Amygdala (tissue), 56 donors: ENCODE measurements at regions not wholly inside any gene's neighbourhood (a gene's known extent, or its start where the extent isn't known, plus 50 kb on each side); places are given as distances from the start of the nearest gene placed in this dataset.
A peak's percentile ranks its signal among the peaks of the same experiment; 100 is the strongest.
"Not testable (repeated sequence)": the region's sequence is repeated elsewhere in the genome, so short reads cannot be mapped to it uniquely, and the experiment has no call there.

Experiments
- DNase-seq, 56 donors: peaks; one replicate each; lab custom pipeline; 2025; lab: John Stamatoyannopoulos, UW

DNA sequence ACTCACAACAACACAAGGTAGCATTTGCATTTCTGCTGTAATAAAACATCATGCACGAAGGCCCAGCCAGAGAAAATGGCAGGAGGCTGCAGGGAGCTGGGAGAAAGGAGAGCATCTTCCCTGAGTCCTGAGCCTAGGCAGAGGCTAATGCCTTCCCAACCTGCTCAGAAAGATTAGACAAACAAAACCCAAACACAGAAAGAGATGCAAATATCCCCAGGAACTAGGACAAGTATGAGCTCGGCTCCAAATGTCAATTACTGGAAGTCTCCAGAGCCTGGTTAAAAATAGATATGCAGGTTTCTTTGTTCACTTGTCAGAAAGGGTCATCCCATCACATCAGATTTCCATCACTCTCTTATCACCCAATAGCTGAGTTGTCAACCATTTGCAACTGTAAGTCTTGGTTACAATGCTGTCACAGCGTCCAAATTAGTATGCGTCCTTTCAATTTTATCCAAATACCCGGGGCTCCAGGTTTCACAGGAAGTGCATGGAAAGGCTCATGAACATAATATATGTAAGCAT lies 316.5 kb upstream of the CELF2 start:
- DNase-seq = no peak

DNA sequence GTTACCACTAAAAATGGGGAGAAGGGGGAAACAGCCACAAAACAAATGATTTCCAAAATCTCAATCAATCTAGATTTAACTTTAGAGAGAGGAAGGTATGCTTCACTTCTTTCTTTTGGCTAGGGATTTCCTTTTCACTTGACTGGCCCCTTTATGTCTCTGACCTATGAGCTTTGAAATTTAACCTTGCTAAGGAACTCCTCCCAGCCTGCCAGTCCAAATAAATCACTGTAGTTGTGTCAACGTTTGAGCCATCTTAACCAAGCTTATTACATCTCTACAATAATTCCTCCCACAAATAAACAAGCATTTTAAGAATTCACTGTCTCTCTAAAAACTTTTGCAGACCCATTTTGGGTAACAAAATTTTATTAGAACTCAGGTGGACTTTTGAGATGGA lies 315.5 kb upstream of the CELF2 start:
- DNase-seq = no peak

DNA sequence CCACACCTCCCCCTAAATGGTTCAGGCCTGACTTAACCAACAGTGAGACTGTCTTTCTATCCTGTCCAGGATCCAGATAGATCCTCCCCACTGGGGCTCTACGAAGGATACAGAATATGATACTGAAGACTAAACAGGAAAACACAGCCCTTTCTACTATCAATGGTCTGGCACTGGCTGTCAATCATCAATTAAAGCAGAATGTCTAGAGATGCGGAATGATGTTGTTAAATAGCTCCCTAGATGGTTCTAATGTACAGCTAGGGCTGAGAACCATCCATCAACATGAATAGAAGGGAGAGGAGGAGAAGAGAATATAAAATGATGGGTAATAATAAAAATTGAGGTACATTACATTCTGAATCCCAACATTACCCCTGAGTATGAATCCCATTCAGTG lies 314.3 kb upstream of the CELF2 start:
- no peak for DNase-seq

DNA sequence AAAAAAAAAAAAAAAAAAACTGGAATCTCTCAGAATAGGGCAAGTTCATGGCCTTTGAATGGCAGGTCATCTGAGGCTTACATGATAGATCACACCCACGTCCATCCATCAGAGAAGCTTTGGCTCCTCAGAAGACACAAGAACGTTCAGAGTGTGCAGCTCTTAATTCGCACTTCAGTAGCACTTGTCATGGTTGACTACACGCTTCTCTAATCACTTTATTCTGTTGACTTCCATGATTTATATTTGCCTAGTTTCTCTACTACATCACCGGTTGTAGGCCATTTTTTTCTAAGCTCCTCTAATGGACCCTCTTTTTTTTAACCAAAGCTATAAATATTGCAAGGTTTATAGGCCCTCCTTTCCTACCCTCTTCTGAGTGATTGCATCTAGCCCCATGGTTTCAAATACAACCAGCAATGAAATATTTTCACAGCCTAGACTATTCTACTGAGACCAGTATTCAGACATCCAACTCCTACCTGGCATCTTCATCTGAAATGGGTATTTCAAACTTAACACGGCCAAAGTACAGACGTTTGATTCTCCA lies 305.4 kb upstream of the CELF2 start:
- no peak for DNase-seq

DNA sequence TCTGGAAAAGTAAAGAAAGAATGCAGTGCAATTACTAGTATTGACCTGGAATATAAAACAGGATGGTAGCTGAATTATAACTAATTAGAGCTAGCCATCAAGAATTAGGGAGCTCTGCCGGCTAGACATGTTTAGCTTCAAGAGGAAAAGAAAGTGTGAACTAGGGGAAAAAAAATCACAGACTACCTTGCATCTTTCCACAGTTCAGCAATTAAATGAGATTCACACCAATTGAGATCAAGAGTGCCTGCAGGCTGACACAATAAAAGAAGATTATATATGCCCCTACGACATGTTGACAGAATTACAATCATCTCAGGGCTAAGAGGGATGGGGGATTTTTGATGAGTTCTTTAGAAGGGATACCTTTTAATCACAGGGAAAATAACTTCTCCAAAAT lies 303.3 kb upstream of the CELF2 start:
- DNase-seq = no peak

DNA sequence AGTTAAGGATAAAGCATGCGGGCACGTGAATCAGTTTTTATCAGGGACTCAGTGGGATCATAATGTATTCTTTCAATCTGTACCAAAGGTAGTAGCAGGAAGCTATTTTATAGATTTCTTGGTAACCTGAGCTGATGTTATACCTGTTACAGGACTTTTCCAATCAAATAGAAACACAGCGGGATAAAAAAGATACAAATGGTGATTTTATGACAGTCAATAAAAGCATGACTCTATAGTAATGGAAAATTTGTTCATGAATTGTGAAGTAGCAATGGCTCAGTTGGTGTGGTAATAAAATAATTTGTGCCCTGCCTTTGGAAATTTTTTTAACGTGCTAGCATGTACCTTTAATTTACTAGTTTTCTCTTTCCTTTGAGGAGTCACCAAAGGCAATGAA lies 300.7 kb upstream of the CELF2 start:
- DNase-seq = no peak

DNA sequence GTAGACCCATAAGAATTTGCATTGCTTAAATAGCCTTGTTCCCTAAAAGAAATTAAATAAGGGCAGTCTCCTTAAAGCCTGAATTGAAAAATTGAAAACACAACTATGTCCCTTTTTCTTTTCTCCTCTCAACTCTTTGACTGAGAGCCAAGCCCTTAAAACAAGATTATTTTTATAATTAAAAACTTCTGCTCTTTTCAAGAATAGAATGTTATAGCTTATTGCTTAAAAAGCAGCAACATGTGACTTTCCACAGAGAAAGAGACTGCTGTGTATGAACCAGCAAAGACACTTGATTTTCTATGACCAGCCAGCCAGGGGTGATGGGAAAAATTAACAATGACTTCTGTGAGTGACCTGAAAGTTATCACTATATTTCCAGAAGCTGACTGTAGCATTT lies 295.2 kb upstream of the CELF2 start:
- no peak for DNase-seq

DNA sequence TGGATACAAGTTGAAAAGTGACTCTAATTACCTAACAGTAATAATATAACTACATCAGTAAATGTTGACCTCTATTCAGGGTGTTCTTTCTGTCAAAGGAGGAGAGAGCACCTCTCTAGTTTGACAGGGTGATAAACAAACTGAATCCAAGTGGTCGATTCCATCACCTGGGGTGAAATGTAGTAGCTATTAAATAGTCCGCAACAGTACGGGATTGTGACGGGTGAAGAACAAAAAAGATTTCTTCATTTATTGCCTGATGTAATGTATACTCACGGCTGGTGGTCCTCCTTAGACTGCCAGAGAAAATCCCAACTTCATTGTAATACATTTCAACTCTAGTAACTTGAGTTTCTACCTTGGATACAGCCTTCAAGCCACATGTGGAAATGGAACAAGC lies 292.5 kb upstream of the CELF2 start:
- no peak for DNase-seq

DNA sequence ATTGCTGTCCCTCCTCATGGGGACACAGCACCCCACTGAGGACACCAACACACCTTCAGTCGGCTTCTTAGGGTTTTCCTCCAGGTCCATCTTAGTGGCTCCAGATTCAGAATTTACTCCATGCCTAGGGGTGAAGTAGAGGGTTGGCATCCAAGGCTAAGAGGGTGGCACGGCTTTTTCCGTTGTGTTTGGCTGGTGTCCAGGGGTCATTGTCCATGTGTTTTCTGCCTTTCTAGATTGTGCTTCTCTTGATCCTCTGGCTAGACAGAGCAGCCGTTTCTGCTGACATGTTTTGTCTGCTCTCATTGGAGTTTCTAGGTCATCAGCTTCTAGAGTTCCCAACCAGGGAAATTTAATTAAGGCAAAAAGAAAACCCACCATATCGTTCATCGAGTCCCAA lies 291.6 kb upstream of the CELF2 start:
- no peak for DNase-seq

DNA sequence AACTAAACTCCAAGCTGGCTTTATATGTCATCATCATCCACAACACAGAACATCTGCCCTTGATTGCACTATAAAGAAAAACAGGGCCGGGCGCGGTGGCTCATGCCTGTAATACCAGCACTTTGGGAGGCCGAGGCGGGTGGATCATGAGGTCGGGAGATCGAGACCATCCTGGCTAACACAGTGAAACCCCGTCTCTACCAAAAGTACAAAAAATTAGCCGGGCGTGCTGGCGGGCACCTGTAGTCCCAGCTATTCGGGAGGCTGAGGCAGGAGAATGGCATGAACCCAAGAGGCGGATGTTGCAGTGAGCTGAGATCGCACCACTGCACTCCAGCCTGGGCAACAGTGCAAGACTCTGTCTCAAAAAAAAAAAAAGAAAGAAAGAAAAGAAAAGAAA lies 290.3 kb upstream of the CELF2 start:
- not testable (repeated sequence) for DNase-seq

DNA sequence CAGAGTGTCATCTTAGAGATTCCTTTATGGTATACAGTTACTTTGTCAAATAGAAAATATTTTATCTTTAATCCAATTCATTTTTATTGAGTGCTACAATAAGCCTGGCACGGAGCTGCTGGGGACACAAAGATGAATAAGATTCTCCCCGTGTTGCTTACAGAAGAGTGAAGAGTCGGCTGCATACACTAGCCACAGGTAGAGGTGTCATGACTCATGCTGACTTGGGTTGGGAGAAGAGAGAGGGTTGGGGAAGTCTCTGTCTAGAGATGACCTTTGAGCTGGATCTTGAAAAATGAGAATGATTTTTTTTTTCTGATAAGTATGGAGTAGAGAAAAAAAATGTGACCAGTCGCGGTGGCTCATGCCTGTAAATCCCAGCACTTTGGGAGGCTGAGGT lies 289.9 kb upstream of the CELF2 start:
- DNase-seq = no peak

DNA sequence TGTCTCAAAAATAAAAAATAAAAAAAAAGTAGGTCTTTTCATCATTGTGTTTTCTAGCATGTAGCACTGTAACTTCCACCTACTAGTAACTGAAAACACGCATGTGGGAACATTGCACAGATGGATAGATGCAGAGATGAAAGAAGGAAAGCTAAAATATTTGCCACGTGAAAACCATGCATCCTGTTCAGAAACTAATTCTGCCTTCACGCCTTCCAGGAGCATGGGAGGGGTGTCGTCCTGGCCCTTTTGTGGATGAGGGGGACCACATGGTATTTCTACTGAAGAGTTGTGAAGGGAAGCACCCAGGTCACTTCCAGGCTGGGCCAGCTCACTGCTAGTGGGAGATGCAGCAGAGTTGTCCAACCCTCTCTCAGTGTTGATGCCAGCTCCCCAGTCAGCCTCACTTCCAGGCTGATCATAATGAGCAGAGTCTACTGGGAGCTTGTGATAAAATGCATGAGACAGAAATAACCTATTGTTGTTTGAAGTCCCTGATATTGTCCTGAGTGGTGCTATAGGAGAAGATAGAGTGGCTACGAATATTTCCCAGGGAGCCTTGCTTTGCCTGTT lies 287.1 kb upstream of the CELF2 start:
- no peak for DNase-seq

DNA sequence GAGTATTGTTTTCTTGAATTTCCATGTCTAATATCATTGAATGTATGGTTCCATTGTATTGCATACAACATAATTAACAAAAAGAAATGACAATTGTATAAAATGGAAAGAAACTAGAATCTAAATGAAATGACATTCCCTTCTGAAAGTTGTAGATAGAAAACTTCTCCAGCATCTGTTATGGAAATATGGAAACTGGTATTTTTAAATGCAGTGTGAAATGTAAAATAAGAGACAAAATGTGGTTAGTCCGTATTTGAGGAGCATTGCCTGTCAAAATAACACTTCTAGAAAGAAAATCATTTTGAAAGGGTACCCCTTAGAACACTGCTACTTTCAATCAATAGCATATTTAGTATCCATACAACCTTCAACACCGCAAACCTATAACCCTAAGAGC lies 286.3 kb upstream of the CELF2 start:
- no peak for DNase-seq

DNA sequence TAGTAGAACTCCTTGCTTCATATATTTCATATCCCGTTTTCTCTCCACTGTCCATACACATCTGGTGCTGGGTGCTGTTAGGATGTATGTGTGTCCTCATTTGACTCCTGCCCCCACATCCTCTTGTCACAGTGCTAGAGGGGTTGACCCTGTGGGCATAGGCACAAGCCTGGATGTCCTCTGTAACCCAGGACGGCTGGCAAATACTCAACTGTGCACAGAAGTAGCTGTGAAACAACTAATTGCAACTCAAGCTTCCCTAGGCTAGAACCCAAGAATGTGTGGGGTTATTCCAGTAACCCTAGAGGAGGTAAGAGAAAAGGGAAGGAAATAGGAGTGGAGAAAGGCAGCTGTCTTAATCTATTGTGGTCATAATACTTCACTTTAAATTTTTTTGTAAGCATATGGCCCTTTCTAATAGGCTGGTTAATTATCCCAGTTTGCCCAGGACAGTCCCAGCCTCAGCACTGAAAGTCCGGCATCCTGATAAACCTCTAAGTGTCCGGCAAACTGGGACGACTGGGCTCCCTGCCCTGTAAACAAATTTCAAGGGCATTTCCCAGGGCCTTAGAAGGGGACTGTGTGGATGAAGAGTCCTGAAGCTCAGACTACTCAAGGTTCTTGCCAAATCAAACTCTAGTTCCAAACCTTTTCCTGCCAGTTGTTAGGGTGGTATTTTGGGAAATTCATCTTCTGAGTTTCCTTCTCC lies 283.2 kb upstream of the CELF2 start:
- DNase-seq = peak in 4 of 56 donors; percentile 1 to 14 (median 4)

DNA sequence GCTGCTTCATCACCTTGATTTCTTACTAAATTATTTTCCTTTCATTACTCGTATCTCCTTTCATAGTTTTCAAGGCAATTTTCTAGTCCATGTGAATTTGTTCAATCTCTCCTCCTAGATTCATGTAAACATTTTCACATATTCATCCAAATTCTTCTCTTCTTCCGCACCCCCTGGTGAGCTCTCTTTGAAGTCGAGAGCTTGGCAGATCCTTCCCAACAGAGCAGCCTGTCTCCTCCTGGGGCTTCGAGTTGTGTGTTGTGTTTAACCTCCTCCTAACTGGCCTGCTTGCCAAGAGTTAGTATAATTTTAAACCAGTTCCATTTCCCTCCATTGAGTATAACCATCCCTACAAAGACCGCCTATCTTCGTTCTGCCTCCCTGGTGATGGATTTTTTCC lies 272.4 kb upstream of the CELF2 start:
- DNase-seq = no peak

DNA sequence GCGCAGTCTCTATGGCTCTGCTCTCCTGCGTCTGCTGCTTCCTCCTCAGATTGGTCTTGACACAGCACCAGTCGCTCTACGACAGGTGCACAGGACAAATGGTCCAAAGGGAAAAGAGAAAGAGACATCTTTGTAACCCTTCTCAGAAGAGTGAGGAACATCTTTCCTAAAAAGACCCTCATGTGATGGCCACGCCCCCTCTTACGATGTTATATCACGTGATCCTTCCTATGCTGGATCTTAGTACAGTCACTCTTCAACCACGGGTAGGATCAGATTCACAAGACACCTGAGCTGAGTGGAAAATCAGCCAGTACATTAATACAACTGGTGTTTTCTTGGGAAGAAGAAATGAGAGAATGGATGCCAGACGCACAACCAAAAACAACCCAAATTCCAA lies 262.2 kb upstream of the CELF2 start:
- DNase-seq = no peak

DNA sequence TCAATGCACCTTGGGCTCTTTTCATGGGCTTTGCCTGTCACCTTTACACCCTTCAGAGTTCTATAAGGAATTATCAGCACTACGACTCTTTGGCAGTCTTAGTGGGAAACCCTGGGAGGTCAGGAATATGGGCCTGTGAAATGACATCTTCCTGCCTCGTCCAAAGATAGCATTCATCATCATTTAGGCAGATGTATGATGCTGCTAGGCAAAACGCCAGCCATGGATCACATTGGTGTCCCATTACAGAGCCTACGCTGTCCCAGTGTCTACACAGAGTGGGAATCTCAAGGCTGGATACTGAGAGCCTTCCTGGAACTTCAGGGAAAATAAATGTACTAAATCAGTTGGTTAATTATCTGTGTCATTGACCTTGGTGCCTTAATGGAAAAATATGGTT lies 259.4 kb upstream of the CELF2 start:
- no peak for DNase-seq

DNA sequence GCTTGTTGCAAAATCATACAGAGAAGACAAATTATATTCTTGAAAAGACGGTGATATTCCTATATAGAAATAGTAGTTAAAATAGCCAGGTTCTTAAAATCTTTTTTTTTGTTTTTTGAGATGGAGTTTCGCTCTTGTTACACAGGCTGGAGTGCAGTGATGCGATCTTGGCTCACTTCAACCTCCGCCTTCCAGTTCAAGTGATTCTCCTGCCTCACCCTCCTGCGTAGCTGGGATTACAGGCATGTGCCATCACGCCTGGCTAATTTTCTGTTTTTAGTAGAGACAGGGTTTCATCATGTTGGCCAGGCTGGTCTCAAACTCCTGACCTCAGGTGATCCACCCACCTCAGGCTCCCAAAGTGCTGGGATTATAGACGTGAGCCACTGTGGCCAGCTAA lies 257.9 kb upstream of the CELF2 start:
- DNase-seq = not testable (repeated sequence)

DNA sequence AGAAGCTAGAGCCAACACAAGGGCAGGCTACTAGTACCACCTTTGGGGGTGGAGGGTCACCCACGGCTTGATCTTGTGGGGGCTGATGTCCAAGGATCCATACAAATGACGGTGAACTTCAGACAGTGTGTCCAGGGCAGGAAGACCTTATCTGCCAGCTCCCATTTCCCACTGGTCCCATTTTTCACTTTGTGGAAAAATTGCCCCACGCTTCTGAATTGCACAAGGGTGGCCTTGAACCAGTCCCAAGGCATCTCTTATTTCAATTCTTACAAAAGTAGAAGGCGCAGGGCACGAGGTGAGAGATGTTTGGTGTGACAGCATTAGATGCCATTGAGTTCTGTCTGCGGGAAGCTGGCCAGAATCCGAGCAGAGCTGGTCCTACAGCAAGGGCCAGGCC lies 252.7 kb upstream of the CELF2 start:
- DNase-seq = no peak

DNA sequence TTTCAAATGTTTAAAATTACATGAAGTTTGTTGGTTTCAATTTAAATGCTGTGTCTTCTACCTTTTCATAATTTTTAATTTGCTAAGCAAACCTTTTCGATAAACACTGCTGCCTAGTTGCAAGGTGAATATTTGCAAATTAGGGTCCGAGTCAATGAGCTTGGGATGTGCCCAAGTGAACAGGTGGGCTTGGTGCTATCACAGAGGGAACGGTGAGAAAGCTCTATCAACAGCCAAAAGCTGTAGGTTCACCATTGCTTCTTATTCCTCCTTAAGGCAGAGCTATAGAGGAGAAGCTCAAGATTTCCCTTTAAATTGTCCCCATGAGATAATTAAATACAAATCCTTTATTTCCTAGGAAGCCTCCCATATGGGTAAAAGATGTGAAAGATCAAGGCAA lies 245.3 kb upstream of the CELF2 start:
- DNase-seq = no peak

DNA sequence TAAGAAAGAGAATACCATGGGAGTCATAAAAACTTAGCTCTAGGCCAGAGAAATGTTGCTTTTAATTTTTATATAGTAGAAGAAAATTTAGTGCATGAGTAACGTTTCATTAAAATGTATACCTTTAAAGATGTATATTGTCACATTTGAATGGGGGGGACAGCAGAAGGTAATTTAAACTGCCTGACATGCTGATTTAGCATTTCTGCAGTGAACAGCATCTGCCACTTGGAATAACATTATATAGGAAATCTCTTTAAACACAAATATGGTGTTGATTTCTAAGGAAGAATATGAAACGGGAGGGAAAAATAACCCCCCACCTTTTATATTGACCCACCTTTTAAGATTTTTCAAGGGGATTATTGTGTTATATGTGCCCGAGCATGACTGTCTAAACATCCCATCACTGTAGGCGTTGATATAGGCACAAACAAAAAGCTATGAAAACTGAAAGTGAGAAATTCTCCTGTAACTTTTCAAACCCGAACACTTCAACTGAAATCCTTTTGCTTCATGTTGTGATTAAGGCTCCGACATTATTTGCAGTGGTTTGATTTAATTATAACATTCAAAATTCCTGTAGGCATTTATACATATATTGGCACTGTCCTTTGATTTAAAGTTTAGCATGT lies 244.7 kb upstream of the CELF2 start:
- no peak for DNase-seq

DNA sequence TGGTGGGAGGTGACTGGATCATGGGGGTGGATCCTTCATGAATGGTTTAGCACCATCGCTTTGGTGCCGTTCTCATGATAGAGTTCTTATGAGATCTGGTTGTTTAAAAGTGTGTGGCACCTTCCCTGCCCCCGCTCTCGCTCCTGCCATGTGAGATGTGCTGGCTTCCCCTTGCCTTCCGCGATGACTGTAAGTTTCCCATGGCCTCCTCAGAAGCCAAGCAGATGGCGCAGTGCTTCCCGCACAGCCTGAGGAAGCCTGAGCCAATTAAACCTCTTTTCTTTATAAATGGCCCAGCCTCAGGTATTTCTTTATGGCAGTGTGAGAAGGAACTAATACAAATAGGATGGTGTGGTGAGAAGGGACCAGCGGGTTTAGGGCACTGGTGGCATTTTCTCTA lies 243.3 kb upstream of the CELF2 start:
- DNase-seq = no peak
